ENCODE measurements at regions not wholly inside any gene's neighbourhood (a gene's known extent, or its start where the extent isn't known, plus 50 kb on each side); places are given as distances from the start of the nearest gene placed in this dataset.

GRCh38 chr3:18233987-18234716 is 191.0 kb downstream of the SATB1 start (continued):
- no peak for TF ChIP-seq ZNF462 (CRISPR knock-in tag; IDR thresholded peaks at IDR 0.05)
- no peak for TF ChIP-seq POLR2AphosphoS5 (IDR thresholded peaks at IDR 0.05; ENCODE audit: low read depth)
- no peak for TF ChIP-seq EZH2 (IDR thresholded peaks at IDR 0.05; ENCODE audit: low read depth, unreplicated experiment)
- TF ChIP-seq STAT1 (IDR thresholded peaks at IDR 0.05; ENCODE audit: unreplicated experiment), result no peak
- TF ChIP-seq CTCF (conservative IDR thresholded peaks at IDR 0.05; ENCODE audit: low read depth in 2 of 2), result no peak
- no peak for TF ChIP-seq ETS1 (IDR thresholded peaks at IDR 0.05)
- TF ChIP-seq ZNF331 (CRISPR knock-in tag; IDR thresholded peaks at IDR 0.05; ENCODE audit: low read depth), result no peak
